ENCODE measurements at regions not wholly inside any gene's neighbourhood (a gene's known extent, or its start where the extent isn't known, plus 50 kb on each side); places are given as distances from the start of the nearest gene placed in this dataset.

GRCh38 chr2:224208007-224208406 lies 168.9 kb upstream of the SERPINE2 start:
- ATAC-seq, result no peak
- 0% methylated on average over 3 of the region's 3 CpGs for WGBS (ENCODE audit: insufficient coverage, insufficient replicate concordance, low lambda C conversion rate, missing lambda C conversion rate)
- no peak overlapping the region for H3K27ac ChIP-seq (ENCODE audit: control insufficient read depth, insufficient read depth)
- no peak for DNase-seq (ENCODE audit: low read depth, low spot score)
- no peak overlapping the region for H3K4me2 ChIP-seq (ENCODE audit: control insufficient read depth, insufficient read depth)
- FAIRE-seq, result no peak
- ChIA-PET CTCF (no interaction called here), POLR2A (no interaction called here), SMC1A (ENCODE audit: uncharacterized antibody, unreplicated experiment) (no interaction called here), RAD21 (ENCODE audit: unreplicated experiment) (no interaction called here)
- H3K4me3 ChIP-seq, result no peak overlapping the region
- no peaks in the 10 kb centered on the region for H3K9me3 ChIP-seq (replicated peaks; ENCODE audit: control insufficient read depth, insufficient read depth, low read length)
- H3K4me1 ChIP-seq (ENCODE audit: control insufficient read depth, insufficient read depth, low read length), result no peaks in the 10 kb centered on the region
- intact Hi-C loops (cut with micrococcal nuclease; ENCODE audit: unreplicated experiment) (no loop called here), in situ Hi-C loops (cut with MboI) (no loop called here)
- BruUV-seq (replicated peaks), result no TSS peak
- H3K36me3 ChIP-seq (ENCODE audit: control insufficient read depth in 2 of 2, insufficient read depth in 2 of 2, low read length in 1 of 2), result no peaks in the 10 kb centered on the region
- no peak overlapping the region for H2AFZ ChIP-seq (ENCODE audit: control insufficient read depth, low read depth, low read length)
- no peaks in the 10 kb centered on the region; a peak in 1 of 4 replicates for H3K27me3 ChIP-seq (replicated peaks in 1 of 2; ENCODE audit: control insufficient read depth in 2 of 2, insufficient read depth in 2 of 2, low read length in 1 of 2)
- TF ChIP-seq RCOR1 (conservative IDR thresholded peaks at IDR 0.05; ENCODE audit: low read depth, low read length) (no peak), RUNX3 (IDR thresholded peaks at IDR 0.05; ENCODE audit: low read length) (no peak), MEF2A (IDR thresholded peaks at IDR 0.05; ENCODE audit: insufficient read depth, low read depth, low read length) (no peak), HDAC6 (IDR thresholded peaks at IDR 0.05; ENCODE audit: unreplicated experiment) (no peak), POLR2AphosphoS2 (IDR thresholded peaks at IDR 0.05; ENCODE audit: low read depth, low read length) (no peak), PAX5 (IDR thresholded peaks at IDR 0.05; ENCODE audit: borderline replicate concordance, low read depth, low read length) (no peak), E4F1 (IDR thresholded peaks at IDR 0.05; ENCODE audit: borderline replicate concordance, partially characterized antibody) (no peak)
- no peaks in the 10 kb centered on the region for H3K79me2 ChIP-seq (ENCODE audit: control insufficient read depth, insufficient read depth, low read length)
- no peaks in the 10 kb centered on the region for H4K20me1 ChIP-seq (ENCODE audit: control insufficient read depth, insufficient read depth)
- no peak overlapping the region for H3K9ac ChIP-seq (ENCODE audit: control insufficient read depth, insufficient read depth, low read length)

All from GM12878 (cell line).